Stimulated activated CD8-positive, alpha-beta memory T cell treated with anti-CD3 and anti-CD28 coated beads, Interleukin-2, amount 100 ng/mL, for 48 hours (primary cell): ENCODE measurements at regions not wholly inside any gene's neighbourhood (a gene's known extent, or its start where the extent isn't known, plus 50 kb on each side); places are given as distances from the start of the nearest gene placed in this dataset.

ENCODE experiments used
- DNase-seq, 2 donors: peaks; one replicate each; pipeline ENCODE4 v3.0.0-alpha.2; 2020; ENCODE audit warnings: low read depth in 2 of 2

- no peak for DNase-seq
These were observed 373.9 kb upstream of the NFE2L3 start for GRCh38 chr7:25777969-25778708.

GRCh38 chr7:25779002-25779546 is 372.9 kb upstream of the NFE2L3 start:
- DNase-seq = no peak

GRCh38 chr7:25780904-25781303 is 371.1 kb upstream of the NFE2L3 start:
- DNase-seq = no peak

- DNase-seq = no peak
These were observed 370.3 kb upstream of the NFE2L3 start for GRCh38 chr7:25781704-25782103.

GRCh38 chr7:25786936-25787335 is 365.1 kb upstream of the NFE2L3 start:
- DNase-seq = no peak

GRCh38 chr7:25787336-25787735 is 364.7 kb upstream of the NFE2L3 start:
- DNase-seq = no peak

GRCh38 chr7:25788371-25788770 is 363.6 kb upstream of the NFE2L3 start:
- DNase-seq = no peak

GRCh38 chr7:25788961-25789620 is 362.9 kb upstream of the NFE2L3 start:
- no peak for DNase-seq

- DNase-seq = no peak
These were observed 362.0 kb upstream of the NFE2L3 start for GRCh38 chr7:25789701-25790640.

GRCh38 chr7:25790963-25791362 is 361.0 kb upstream of the NFE2L3 start:
- DNase-seq = no peak

- no peak for DNase-seq
These were observed 359.4 kb upstream of the NFE2L3 start for GRCh38 chr7:25792586-25792985.

- DNase-seq = no peak
These were observed 356.2 kb upstream of the NFE2L3 start for GRCh38 chr7:25795824-25796235.

GRCh38 chr7:25798344-25798743 is 353.7 kb upstream of the NFE2L3 start:
- DNase-seq = no peak

- DNase-seq = no peak
These were observed 350.8 kb upstream of the NFE2L3 start for GRCh38 chr7:25801214-25801613.

GRCh38 chr7:25802057-25802456 is 349.9 kb upstream of the NFE2L3 start:
- no peak for DNase-seq

- DNase-seq = no peak
These were observed 349.5 kb upstream of the NFE2L3 start for GRCh38 chr7:25802473-25802872.

GRCh38 chr7:25803117-25803887 is 348.7 kb upstream of the NFE2L3 start:
- DNase-seq = no peak

GRCh38 chr7:25804154-25804553 is 347.8 kb upstream of the NFE2L3 start:
- no peak for DNase-seq

- DNase-seq = no peak
These were observed 346.8 kb upstream of the NFE2L3 start for GRCh38 chr7:25805027-25805687.

GRCh38 chr7:25807086-25807611 is 344.8 kb upstream of the NFE2L3 start:
- no peak for DNase-seq
